Endothelial cell of umbilical vein (primary cell): ENCODE measurements at regions not wholly inside any gene's neighbourhood (a gene's known extent, or its start where the extent isn't known, plus 50 kb on each side); places are given as distances from the start of the nearest gene placed in this dataset.

Experiments
- GATA2 ChIP-seq: IDR thresholded peaks from 2 replicates; pipeline ENCODE4 v1.7.0; 2011; ENCODE audit warnings: low read depth, mild to moderate bottlenecking, moderate library complexity, mixed read lengths, low read length; ENCODE audit not compliant: insufficient read length, insufficient read depth
- MYC ChIP-seq: IDR thresholded peaks from one replicate; pipeline ENCODE4 v1.6.1; 2011; ENCODE audit warnings: mild to moderate bottlenecking, low read depth, low read length
- POLR2A ChIP-seq: IDR thresholded peaks from 2 replicates; pipeline ENCODE4 v1.6.1; 2012; ENCODE audit warnings: low read depth, mild to moderate bottlenecking, control low read depth, low read length
- TF ChIP-seq, protein P1 (sequence below), 2 donors: IDR thresholded peaks; 1 replicate in 1 of 2; 2 replicates in 1 of 2; pipeline ENCODE4 v1.5.1; 2011; ENCODE audit warnings: low read length in 2 of 2, mild to moderate bottlenecking in 2 of 2, moderate library complexity in 2 of 2, control low read depth in 1 of 2, inconsistent platforms in 1 of 2, low read depth in 1 of 2; ENCODE audit not compliant: insufficient read depth in 1 of 2; ENCODE audit errors: extremely low read depth in 1 of 2
- TF ChIP-seq, protein P2 (sequence below): IDR thresholded peaks from 2 replicates; pipeline ENCODE4 v1.6.1; 2011; ENCODE audit not compliant: insufficient read depth, insufficient read length

DNA sequence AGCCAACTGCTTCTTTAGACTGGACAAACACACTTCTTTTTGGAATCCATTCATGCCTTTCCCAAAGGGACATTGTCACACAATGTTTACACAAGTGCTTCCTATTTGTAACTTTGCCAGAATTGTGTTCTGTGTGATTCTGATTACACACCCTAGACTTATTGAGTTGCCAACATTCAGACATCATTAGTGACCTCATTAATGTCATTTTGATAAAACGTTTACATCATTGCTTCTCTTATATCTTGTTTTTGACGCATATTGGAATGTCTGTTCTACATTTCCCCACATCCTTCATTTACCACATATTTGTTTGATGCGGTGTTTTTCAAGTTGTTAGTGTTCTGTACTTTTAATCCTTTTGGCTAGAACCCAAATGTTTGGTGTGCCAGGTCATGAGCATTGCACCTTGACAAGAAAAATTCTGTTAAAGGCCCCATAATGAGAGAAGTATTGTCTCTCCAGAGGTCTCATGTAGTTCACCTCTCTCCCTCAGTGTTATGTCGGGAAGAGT is 305.5 kb downstream of the AEBP2 start:
- TF ChIP-seq, protein P1, sequence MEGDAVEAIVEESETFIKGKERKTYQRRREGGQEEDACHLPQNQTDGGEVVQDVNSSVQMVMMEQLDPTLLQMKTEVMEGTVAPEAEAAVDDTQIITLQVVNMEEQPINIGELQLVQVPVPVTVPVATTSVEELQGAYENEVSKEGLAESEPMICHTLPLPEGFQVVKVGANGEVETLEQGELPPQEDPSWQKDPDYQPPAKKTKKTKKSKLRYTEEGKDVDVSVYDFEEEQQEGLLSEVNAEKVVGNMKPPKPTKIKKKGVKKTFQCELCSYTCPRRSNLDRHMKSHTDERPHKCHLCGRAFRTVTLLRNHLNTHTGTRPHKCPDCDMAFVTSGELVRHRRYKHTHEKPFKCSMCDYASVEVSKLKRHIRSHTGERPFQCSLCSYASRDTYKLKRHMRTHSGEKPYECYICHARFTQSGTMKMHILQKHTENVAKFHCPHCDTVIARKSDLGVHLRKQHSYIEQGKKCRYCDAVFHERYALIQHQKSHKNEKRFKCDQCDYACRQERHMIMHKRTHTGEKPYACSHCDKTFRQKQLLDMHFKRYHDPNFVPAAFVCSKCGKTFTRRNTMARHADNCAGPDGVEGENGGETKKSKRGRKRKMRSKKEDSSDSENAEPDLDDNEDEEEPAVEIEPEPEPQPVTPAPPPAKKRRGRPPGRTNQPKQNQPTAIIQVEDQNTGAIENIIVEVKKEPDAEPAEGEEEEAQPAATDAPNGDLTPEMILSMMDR (IDR thresholded peaks at IDR 0.05; ENCODE audit: extremely low read depth in 1 of 2, insufficient read depth in 1 of 2, low read depth in 1 of 2, low read length in 2 of 2): no peak
- TF ChIP-seq MYC (no peak), POLR2A (peak; percentile 66), GATA2 (peak; percentile 61)
- TF ChIP-seq, protein P2, sequence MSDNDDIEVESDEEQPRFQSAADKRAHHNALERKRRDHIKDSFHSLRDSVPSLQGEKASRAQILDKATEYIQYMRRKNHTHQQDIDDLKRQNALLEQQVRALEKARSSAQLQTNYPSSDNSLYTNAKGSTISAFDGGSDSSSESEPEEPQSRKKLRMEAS: no peak
